Nephron (organoid): ENCODE measurements at regions not wholly inside any gene's neighbourhood (a gene's known extent, or its start where the extent isn't known, plus 50 kb on each side); places are given as distances from the start of the nearest gene placed in this dataset.

Experiments used
- H3K27ac Mint-ChIP-seq, 3 experiments: 2 replicates each; pipeline ENCODE4 v1.8.0; 2020; ENCODE audit warnings: mixed read lengths in 3 of 3, mild to moderate bottlenecking in 2 of 3, moderate library complexity in 1 of 3
- H3K27me3 Mint-ChIP-seq: 2 replicates; pipeline ENCODE4 v1.8.0; 2021; ENCODE audit warnings: low read depth, mild to moderate bottlenecking, moderate library complexity, mixed read lengths
- H3K36me3 Mint-ChIP-seq: 2 replicates; pipeline ENCODE4 v1.8.0; 2020; ENCODE audit warnings: low read depth, mixed read lengths
- H3K4me1 Mint-ChIP-seq: 2 replicates; pipeline ENCODE4 v1.8.0; 2020; ENCODE audit warnings: mixed read lengths
- H3K4me3 Mint-ChIP-seq, 3 experiments: 2 replicates each; pipeline ENCODE4 v1.8.0; 2020; ENCODE audit warnings: mild to moderate bottlenecking in 3 of 3, mixed read lengths in 3 of 3, moderate library complexity in 2 of 3
- H3K9me3 Mint-ChIP-seq: 2 replicates; pipeline ENCODE4 v1.8.0; 2020; ENCODE audit warnings: mixed read lengths
- TF ChIP-seq, protein P1 (sequence below), 3 experiments: fragments of 200-600 bp; sonication (generic); IDR thresholded peaks; one replicate each; pipeline ENCODE4 v1.5.0; 2021; ENCODE audit warnings: antibody characterized with exemption in 3 of 3; ENCODE audit not compliant: unreplicated experiment in 3 of 3

- Mint-ChIP-seq H3K4me3 (peak overlapping the region in 2 of 3 experiments; percentile 40 to 44), H3K36me3 (no peaks in the 10 kb centered on the region), H3K27me3 (no peaks in the 10 kb centered on the region), H3K27ac (peak overlapping the region; percentile 91 to 98 (median 97)), H3K4me1 (peaks cover 61% of the 10 kb centered on the region), H3K9me3 (no peaks in the 10 kb centered on the region)
- TF ChIP-seq, protein P1, sequence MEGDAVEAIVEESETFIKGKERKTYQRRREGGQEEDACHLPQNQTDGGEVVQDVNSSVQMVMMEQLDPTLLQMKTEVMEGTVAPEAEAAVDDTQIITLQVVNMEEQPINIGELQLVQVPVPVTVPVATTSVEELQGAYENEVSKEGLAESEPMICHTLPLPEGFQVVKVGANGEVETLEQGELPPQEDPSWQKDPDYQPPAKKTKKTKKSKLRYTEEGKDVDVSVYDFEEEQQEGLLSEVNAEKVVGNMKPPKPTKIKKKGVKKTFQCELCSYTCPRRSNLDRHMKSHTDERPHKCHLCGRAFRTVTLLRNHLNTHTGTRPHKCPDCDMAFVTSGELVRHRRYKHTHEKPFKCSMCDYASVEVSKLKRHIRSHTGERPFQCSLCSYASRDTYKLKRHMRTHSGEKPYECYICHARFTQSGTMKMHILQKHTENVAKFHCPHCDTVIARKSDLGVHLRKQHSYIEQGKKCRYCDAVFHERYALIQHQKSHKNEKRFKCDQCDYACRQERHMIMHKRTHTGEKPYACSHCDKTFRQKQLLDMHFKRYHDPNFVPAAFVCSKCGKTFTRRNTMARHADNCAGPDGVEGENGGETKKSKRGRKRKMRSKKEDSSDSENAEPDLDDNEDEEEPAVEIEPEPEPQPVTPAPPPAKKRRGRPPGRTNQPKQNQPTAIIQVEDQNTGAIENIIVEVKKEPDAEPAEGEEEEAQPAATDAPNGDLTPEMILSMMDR (IDR thresholded peaks at IDR 0.05; ENCODE audit: unreplicated experiment in 3 of 3) = no peak
Measured at GRCh38 chr12:91383099-91383498, 200.5 kb upstream of the DCN start.

- Mint-ChIP-seq H3K4me1 (peaks cover 57% of the 10 kb centered on the region), H3K4me3 (peak overlapping the region; percentile 83 to 91 (median 87)), H3K36me3 (no peaks in the 10 kb centered on the region), H3K9me3 (no peaks in the 10 kb centered on the region), H3K27me3 (no peaks in the 10 kb centered on the region), H3K27ac (peak overlapping the region; percentile 98 to 99 (median 99))
- TF ChIP-seq, protein P1 (IDR thresholded peaks at IDR 0.05; ENCODE audit: unreplicated experiment in 3 of 3) = peak; percentile 90 to 97 (median 95)
Measured at GRCh38 chr12:91382081-91382543, 199.5 kb upstream of the DCN start.

- Mint-ChIP-seq H3K27ac (peak overlapping the region; percentile 98 to 99 (median 99)), H3K9me3 (no peaks in the 10 kb centered on the region), H3K36me3 (no peaks in the 10 kb centered on the region), H3K4me3 (peak overlapping the region; percentile 83 to 91 (median 87)), H3K27me3 (no peaks in the 10 kb centered on the region), H3K4me1 (peaks cover 57% of the 10 kb centered on the region)
- TF ChIP-seq, protein P1 (IDR thresholded peaks at IDR 0.05; ENCODE audit: unreplicated experiment in 3 of 3) = no peak
Measured at GRCh38 chr12:91381309-91381804, 198.7 kb upstream of the DCN start.

DNA sequence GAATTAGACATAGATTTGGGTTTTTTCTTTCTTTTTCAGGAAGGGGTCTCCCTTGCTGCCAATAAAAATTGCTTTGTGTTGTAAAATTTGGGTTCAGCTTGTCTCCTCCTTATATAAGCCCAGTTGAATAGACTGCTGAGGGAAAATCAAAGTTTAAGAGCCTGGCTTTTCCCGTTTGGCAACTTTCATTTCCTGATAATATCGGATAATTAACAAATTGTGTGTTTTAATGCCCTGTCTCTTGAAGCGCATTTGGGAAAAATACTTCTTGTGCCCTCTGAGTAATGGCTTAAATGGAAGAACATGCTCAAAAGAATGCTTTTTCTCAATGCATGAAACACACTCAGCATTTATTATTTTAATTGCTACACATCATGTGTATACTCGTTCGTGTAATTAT, 198.0 kb upstream of the DCN start:
- peaks cover 53% of the 10 kb centered on the region for H3K4me1 Mint-ChIP-seq
- TF ChIP-seq, protein P1 (IDR thresholded peaks at IDR 0.05; ENCODE audit: unreplicated experiment in 3 of 3) = no peak
- no peaks in the 10 kb centered on the region for H3K9me3 Mint-ChIP-seq
- no peaks in the 10 kb centered on the region for H3K36me3 Mint-ChIP-seq
- peak overlapping the region; percentile 98 to 99 (median 99) for H3K27ac Mint-ChIP-seq
- H3K27me3 Mint-ChIP-seq = no peaks in the 10 kb centered on the region
- peak overlapping the region; percentile 83 to 91 (median 87) for H3K4me3 Mint-ChIP-seq

DNA sequence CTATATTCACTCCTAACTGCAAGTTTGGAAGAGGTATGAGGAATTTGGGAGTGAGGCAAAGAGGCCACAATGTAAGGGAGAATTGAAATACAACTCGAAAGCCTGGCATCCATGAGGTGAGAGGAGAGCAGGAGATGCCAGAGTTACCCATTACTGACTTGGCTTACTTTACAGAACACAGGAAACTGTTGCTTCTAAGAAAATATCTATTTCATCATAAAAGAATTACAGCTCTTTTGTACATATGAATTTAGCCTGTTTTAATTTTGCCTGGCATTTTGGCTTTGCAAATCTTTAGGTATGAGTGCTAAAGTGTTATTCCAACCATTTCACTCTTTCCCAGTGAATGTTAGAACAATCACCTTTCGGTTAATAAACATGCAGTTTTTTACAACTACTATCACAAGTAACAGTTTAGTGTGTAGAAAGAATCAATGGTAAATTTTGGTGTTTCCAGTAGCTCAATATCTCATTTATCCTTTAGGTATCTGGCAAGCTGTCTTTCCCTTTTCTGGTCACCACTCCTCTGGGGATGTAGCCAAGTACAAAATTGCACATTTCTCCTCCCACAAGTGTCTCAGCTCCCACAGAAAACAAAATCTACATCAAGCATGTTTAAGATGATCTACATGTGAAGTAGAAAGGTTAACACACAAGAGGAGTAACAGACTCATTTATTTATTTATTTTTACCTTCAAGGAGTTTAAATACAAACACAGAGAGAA, 196.6 kb upstream of the DCN start:
- Mint-ChIP-seq H3K27me3 (no peaks in the 10 kb centered on the region), H3K27ac (peak overlapping the region; percentile 98 to 99 (median 99)), H3K4me1 (peaks cover 47% of the 10 kb centered on the region), H3K9me3 (no peaks in the 10 kb centered on the region), H3K4me3 (no peak overlapping the region), H3K36me3 (no peaks in the 10 kb centered on the region)
- TF ChIP-seq, protein P1 (IDR thresholded peaks at IDR 0.05; ENCODE audit: unreplicated experiment in 3 of 3) = no peak
